AG04449 (cell line): ENCODE measurements at regions not wholly inside any gene's neighbourhood (a gene's known extent, or its start where the extent isn't known, plus 50 kb on each side); places are given as distances from the start of the nearest gene placed in this dataset.

Source experiments
- CTCF ChIA-PET: fragments of 350-600 bp; formaldehyde crosslinking; extraction: SDS; loops from one replicate; lab custom pipeline; 2021; ENCODE audit warnings: antibody characterized with exemption; lab: Yijun Ruan, JAX
- POLR2A ChIA-PET: fragments of 400-600, 350-600 bp; formaldehyde crosslinking; extraction: SDS; loops from one replicate; lab custom pipeline; 2020; ENCODE audit warnings: antibody characterized with exemption, inconsistent platforms; lab: Yijun Ruan, JAX
- DNase-seq: peaks from one replicate; pipeline ENCODE4 v3.0.0-alpha.2; 2010; ENCODE audit warnings: low read depth, low spot score
- H3K4me3 ChIP-seq: 2 replicates; pipeline ENCODE4 v1.5.1; 2011; ENCODE audit warnings: low read depth, mild to moderate bottlenecking, control low read depth, low read length
- TF ChIP-seq, protein P1 (sequence below): IDR thresholded peaks from one replicate; pipeline ENCODE4 v1.5.1; 2011; ENCODE audit warnings: mild to moderate bottlenecking, moderate library complexity, low read length, control low read depth, inconsistent platforms; ENCODE audit not compliant: insufficient read depth; ENCODE audit errors: missing control alignments

DNA sequence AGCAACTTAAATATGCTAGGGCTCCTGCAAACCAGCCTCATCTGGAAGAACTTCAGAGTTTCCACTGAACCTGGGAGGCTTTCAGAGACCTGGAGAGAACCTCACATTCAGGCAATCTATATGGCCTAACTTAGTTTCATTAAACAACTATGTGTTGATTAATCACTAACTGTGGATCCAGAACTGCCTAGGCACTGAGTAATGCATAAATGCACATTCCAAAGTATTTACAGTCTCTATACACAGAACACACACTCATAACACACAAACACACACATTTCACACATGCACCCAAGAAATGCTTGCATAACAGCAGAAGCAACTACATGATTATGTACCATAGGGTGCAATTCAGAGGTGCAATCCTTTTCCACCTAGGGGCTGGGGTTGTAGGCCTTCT, 552.8 kb downstream of the BCL11A start:
- TF ChIP-seq, protein P1, sequence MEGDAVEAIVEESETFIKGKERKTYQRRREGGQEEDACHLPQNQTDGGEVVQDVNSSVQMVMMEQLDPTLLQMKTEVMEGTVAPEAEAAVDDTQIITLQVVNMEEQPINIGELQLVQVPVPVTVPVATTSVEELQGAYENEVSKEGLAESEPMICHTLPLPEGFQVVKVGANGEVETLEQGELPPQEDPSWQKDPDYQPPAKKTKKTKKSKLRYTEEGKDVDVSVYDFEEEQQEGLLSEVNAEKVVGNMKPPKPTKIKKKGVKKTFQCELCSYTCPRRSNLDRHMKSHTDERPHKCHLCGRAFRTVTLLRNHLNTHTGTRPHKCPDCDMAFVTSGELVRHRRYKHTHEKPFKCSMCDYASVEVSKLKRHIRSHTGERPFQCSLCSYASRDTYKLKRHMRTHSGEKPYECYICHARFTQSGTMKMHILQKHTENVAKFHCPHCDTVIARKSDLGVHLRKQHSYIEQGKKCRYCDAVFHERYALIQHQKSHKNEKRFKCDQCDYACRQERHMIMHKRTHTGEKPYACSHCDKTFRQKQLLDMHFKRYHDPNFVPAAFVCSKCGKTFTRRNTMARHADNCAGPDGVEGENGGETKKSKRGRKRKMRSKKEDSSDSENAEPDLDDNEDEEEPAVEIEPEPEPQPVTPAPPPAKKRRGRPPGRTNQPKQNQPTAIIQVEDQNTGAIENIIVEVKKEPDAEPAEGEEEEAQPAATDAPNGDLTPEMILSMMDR, result no peak
- H3K4me3 ChIP-seq, result no peak overlapping the region
- no peak for DNase-seq
- POLR2A ChIA-PET, result no interaction called here
- CTCF ChIA-PET, result no interaction called here

DNA sequence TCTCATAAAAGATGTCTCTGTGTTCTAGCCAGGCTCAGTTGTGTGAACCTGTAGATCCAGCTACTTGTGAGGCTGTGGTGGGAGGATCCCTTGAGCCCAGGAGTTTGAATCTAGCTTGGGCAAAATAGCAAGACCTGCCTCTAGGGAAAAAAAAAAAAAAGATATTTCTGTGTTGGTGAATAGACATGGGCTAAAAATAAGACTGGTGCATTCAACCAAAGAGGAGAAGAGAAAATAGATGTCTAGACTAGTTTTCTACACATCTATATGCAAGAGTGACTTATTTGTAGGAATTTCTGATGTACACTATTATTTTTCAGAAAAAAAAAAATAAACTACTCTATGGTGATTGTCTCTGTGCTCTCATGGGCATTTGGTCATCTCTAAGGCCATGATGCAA, 555.1 kb downstream of the BCL11A start:
- CTCF ChIA-PET, result no interaction called here
- POLR2A ChIA-PET, result no interaction called here
- TF ChIP-seq, protein P1, result no peak
- DNase-seq, result no peak
- H3K4me3 ChIP-seq, result no peak overlapping the region

DNA sequence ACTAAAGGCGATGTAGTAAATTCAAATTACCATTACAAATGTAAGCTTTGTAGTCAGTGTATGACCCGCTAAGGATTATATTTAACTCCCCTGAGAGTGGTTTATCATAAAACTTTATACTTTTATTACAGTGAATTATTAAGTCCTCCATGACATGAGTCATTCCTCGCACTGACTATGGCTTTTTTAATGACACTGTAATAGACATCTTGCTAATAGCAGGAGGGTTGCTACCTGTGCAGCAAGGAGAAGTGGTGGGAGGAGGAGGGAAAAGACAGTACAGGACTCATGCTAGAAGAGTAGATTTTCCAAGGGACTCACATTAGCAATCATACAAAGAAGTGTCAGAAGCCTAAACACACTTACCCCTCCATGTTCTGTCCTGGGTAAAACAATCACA, 556.1 kb downstream of the BCL11A start:
- ChIA-PET POLR2A (no interaction called here), CTCF (no interaction called here)
- TF ChIP-seq, protein P1, result no peak
- H3K4me3 ChIP-seq, result no peak overlapping the region
- DNase-seq, result no peak

DNA sequence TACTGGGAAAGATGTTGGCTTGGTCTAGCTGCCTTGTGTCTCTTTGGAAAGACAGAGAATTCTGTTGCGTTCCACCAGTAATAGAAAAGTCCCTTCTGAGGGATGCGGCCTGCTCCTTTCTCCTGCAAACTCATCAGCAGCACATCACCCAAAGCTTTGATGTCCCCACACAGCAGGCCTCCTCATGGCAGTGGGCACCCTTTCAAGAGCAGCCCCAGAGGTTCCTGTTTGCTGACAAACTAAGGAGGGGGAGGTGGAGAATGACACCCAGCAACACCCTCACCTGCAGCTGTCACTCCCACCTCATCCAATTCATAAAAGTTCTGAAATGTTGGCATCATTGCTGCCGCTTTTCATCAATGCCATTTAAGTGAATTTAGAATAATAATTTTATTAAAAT, 556.6 kb downstream of the BCL11A start:
- CTCF ChIA-PET, result no interaction called here
- no peak for DNase-seq
- POLR2A ChIA-PET, result no interaction called here
- H3K4me3 ChIP-seq, result no peak overlapping the region
- TF ChIP-seq, protein P1, result no peak

DNA sequence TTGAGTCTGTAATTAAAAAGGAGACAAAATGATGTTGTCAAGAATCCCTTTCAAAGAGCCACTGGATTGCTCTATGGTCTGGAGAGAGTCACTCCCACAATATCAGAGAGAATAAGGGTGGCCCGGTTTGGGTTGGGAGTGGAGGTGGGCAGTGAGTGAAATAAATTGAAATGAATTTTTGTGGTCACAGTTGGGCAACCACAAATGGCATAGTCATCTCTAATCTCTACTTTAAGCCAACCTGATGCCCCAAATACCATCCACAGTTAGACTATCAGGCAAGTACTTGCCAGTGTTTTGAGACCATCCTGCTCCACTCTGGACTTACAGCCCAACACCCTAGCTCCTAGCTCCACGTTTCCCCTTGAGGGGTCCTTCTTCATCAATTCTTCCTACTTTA, 559.7 kb downstream of the BCL11A start:
- ChIA-PET CTCF (no interaction called here), POLR2A (no interaction called here)
- TF ChIP-seq, protein P1, result no peak
- DNase-seq, result no peak
- no peak overlapping the region for H3K4me3 ChIP-seq

DNA sequence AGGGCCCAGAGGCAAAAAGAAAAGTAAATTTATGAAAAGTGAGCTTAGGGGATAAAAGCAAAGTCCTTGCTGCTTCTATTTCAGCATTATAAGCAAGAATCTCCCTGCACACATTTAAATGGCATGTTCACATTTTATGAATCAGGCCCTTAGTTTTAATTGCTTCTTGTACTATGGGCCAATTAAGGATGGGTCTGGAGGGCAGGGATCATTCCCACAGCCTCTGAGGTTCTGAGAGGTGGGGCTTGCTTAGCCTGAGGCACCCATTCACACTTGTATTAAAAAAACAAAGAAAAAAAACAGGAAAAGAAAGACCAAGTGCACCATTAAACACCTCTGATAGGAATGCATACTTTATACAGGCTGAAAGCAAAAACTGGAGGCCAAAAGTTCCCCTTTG, 565.1 kb downstream of the BCL11A start:
- TF ChIP-seq, protein P1, result no peak
- DNase-seq, result no peak
- H3K4me3 ChIP-seq, result no peak overlapping the region
- ChIA-PET POLR2A (no interaction called here), CTCF (interaction anchor here (1.0 kb wide), 1 partner anchor 9 kb away, joined by 3 read pairs; no protein-coding TSS in a partner anchor)

DNA sequence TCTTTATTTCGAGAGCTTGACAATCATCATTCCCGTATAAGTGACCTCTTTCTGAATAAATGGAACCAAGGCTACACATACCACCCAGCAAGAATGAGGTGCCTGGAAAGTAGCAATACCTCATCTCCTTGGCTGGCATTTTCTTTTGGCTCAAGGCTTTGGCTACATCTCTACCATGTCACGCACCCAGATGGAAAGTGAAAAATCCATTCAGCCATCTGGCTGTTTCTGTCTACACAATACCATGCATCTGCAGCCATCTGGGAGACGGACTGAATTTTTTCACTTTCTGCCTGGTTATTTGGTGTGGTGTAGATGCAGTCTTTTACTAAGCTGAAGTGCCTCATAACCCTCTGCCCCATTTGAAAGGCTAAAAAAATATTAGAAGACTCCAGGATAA, 566.9 kb downstream of the BCL11A start:
- CTCF ChIA-PET, result no interaction called here
- POLR2A ChIA-PET, result no interaction called here
- DNase-seq, result no peak
- TF ChIP-seq, protein P1, result no peak
- H3K4me3 ChIP-seq, result no peak overlapping the region
